ENCODE measurements at regions not wholly inside any gene's neighbourhood (a gene's known extent, or its start where the extent isn't known, plus 50 kb on each side); places are given as distances from the start of the nearest gene placed in this dataset.

DNA sequence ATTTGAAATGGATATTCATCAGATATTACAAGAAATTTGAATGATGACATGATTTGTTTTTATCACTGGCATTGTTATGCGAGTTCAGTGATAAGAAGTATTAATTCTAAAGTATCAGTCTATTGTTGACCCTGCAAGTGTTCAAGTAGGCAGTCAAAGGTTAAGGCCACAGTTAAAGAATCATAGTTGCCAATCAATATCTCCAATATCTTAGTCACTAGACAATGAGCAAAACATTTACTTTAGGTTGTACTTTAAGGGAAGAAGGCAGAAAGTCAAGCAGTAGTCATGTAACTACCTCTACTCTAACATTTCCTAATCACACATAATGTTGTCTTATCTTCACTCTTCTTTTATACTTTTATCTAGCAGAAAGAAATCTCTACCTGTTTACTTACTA is 709.8 kb downstream of the PCDH17 start:
- TF ChIP-seq, protein P1, sequence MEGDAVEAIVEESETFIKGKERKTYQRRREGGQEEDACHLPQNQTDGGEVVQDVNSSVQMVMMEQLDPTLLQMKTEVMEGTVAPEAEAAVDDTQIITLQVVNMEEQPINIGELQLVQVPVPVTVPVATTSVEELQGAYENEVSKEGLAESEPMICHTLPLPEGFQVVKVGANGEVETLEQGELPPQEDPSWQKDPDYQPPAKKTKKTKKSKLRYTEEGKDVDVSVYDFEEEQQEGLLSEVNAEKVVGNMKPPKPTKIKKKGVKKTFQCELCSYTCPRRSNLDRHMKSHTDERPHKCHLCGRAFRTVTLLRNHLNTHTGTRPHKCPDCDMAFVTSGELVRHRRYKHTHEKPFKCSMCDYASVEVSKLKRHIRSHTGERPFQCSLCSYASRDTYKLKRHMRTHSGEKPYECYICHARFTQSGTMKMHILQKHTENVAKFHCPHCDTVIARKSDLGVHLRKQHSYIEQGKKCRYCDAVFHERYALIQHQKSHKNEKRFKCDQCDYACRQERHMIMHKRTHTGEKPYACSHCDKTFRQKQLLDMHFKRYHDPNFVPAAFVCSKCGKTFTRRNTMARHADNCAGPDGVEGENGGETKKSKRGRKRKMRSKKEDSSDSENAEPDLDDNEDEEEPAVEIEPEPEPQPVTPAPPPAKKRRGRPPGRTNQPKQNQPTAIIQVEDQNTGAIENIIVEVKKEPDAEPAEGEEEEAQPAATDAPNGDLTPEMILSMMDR (conservative IDR thresholded peaks at IDR 0.05; ENCODE audit: low read depth, low read length) = no peak
- TF ChIP-seq EZH2 (IDR thresholded peaks at IDR 0.05; ENCODE audit: borderline replicate concordance, low read depth, low read length, poor library complexity, severe bottlenecking) = no peak

Measured in A673 (cell line).